Loucy (cell line): ENCODE measurements at regions not wholly inside any gene's neighbourhood (a gene's known extent, or its start where the extent isn't known, plus 50 kb on each side); places are given as distances from the start of the nearest gene placed in this dataset.

Source experiments
- H2AFZ ChIP-seq: fragments of 200-600 bp; sonication (generic); 2 replicates; pipeline ENCODE4 v1.6.0; 2016; ENCODE audit warnings: antibody characterized with exemption, mild to moderate bottlenecking, low read length, moderate library complexity
- H3F3A ChIP-seq: fragments of 200-600 bp; 2 replicates; pipeline ENCODE4 v1.6.0; 2016; ENCODE audit warnings: antibody characterized with exemption, low read depth, mild to moderate bottlenecking
- H3K27me3 ChIP-seq: fragments of 200-600 bp; sonication (generic); 2 replicates; pipeline ENCODE4 v1.6.1; 2014; ENCODE audit warnings: low read length, mild to moderate bottlenecking; ENCODE audit not compliant: insufficient read depth, poor library complexity, severe bottlenecking
- H3K36me3 ChIP-seq: fragments of 200-600 bp; sonication (generic); 2 replicates; pipeline ENCODE4 v1.6.1; 2016; ENCODE audit warnings: low read length; ENCODE audit not compliant: insufficient read depth
- H3K4me1 ChIP-seq: fragments of 200-600 bp; sonication (generic); 2 replicates; pipeline ENCODE4 v1.5.1; 2014; ENCODE audit warnings: low read length, mild to moderate bottlenecking; ENCODE audit not compliant: insufficient read depth, poor library complexity, severe bottlenecking
- H3K4me2 ChIP-seq: fragments of 200-600 bp; sonication (generic); 2 replicates; pipeline ENCODE4 v1.6.0; 2014; ENCODE audit warnings: antibody characterized with exemption, low read length, low read depth, mild to moderate bottlenecking; ENCODE audit not compliant: poor library complexity, severe bottlenecking
- H3K4me3 ChIP-seq: fragments of 200-600 bp; sonication (generic); 2 replicates; pipeline ENCODE4 v1.5.1; 2014; ENCODE audit warnings: low read length, mild to moderate bottlenecking, mixed read lengths; ENCODE audit not compliant: poor library complexity, severe bottlenecking
- H3K79me2 ChIP-seq: fragments of 200-600 bp; sonication (generic); 2 replicates; pipeline ENCODE4 v1.6.1; 2014; ENCODE audit warnings: low read length; ENCODE audit not compliant: insufficient read depth
- H3K9ac ChIP-seq: fragments of 200-600 bp; sonication (generic); 2 replicates; pipeline ENCODE4 v1.6.0; 2014; ENCODE audit warnings: mild to moderate bottlenecking, low read depth, low read length, moderate library complexity; ENCODE audit not compliant: poor library complexity, severe bottlenecking
- H3K9me2 ChIP-seq: fragments of 200-600 bp; sonication (generic); replicated peaks from 2 replicates; pipeline ENCODE4 v1.6.1; 2016; ENCODE audit warnings: low read depth, low read length, mixed read lengths
- H3K9me3 ChIP-seq: fragments of 200-600 bp; sonication (generic); 2 replicates; pipeline ENCODE4 v1.6.1; 2014; ENCODE audit warnings: mild to moderate bottlenecking, antibody characterized with exemption, low read length, low read depth; ENCODE audit not compliant: insufficient read depth
- H4K20me1 ChIP-seq: fragments of 200-600 bp; sonication (generic); 2 replicates; pipeline ENCODE4 v1.6.0; 2014; ENCODE audit warnings: antibody characterized with exemption, low read length, mild to moderate bottlenecking; ENCODE audit not compliant: insufficient read depth, poor library complexity, severe bottlenecking
- EZH2phosphoT487 ChIP-seq: fragments of 200-600 bp; IDR thresholded peaks from 2 replicates; pipeline ENCODE4 v1.6.1; 2018; ENCODE audit warnings: antibody characterized with exemption, mild to moderate bottlenecking, moderate library complexity, borderline replicate concordance
- TF ChIP-seq, protein P1 (sequence below): fragments of 200-600 bp; sonication (generic); conservative IDR thresholded peaks from 2 replicates; pipeline ENCODE4 v1.5.1; 2014; ENCODE audit warnings: mild to moderate bottlenecking, antibody characterized with exemption, low read length

DNA sequence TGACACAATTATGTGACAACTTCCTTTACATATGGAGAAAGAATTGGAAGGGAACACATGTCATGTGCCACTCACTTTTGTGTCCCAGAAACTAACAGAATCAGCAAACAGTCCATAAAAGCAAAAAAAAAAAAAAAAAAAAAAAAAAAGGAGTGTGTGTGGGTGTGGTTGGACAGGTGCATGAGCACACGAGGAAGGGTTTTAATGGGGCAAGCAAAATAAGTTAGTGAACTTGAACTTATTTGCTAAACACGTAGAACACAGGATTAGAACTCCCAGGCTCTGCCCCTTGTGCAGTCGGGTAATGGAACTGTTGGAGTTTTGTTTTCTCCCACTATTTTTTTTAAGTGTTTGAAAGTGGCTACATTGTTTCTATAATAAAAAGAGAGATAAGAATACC is 74.8 kb upstream of the PJA2 start:
- Histone ChIP-seq H3F3A (no peaks in the 10 kb centered on the region), H3K4me1 (no peaks in the 10 kb centered on the region), H2AFZ (no peak overlapping the region), H3K9ac (no peak overlapping the region), H3K27me3 (no peaks in the 10 kb centered on the region), H3K4me2 (no peak overlapping the region), H4K20me1 (no peaks in the 10 kb centered on the region), H3K9me3 (no peaks in the 10 kb centered on the region), H3K79me2 (no peaks in the 10 kb centered on the region), H3K36me3 (no peaks in the 10 kb centered on the region), H3K4me3 (no peak overlapping the region), H3K9me2 (no peaks in the 10 kb centered on the region)
- TF ChIP-seq, protein P1, sequence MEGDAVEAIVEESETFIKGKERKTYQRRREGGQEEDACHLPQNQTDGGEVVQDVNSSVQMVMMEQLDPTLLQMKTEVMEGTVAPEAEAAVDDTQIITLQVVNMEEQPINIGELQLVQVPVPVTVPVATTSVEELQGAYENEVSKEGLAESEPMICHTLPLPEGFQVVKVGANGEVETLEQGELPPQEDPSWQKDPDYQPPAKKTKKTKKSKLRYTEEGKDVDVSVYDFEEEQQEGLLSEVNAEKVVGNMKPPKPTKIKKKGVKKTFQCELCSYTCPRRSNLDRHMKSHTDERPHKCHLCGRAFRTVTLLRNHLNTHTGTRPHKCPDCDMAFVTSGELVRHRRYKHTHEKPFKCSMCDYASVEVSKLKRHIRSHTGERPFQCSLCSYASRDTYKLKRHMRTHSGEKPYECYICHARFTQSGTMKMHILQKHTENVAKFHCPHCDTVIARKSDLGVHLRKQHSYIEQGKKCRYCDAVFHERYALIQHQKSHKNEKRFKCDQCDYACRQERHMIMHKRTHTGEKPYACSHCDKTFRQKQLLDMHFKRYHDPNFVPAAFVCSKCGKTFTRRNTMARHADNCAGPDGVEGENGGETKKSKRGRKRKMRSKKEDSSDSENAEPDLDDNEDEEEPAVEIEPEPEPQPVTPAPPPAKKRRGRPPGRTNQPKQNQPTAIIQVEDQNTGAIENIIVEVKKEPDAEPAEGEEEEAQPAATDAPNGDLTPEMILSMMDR, result no peak
- no peak for TF ChIP-seq EZH2phosphoT487

DNA sequence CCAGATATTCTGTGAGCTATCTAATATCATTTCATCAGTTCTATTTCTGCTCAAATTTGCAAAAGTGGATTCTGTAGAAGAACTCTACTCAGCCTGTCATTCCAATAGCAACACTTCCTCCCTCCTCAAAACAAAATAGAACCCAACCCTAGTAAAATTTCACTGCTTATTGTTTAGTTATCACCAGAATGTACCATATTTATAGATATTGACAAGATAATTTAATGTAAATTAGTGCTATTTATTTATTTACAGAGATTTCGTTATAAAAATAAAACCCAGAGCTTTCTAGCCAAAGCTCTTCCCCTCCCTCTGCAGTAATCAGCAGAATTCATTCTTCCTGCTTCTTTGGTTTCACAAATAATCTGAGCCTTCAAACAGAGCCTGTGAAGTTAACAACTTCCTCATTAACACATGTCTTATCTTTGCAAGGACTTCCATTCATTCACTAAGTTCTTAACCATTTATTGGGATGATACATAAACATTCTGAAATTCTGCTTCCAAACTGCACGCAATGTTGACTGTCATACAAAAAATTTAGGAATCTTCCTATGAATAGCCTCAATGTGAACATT is 73.7 kb upstream of the PJA2 start:
- H3K27me3 ChIP-seq, result no peaks in the 10 kb centered on the region
- H3K9me3 ChIP-seq, result no peaks in the 10 kb centered on the region
- no peaks in the 10 kb centered on the region for H3K4me1 ChIP-seq
- no peaks in the 10 kb centered on the region for H3F3A ChIP-seq
- H3K79me2 ChIP-seq, result no peaks in the 10 kb centered on the region
- no peak overlapping the region for H3K4me3 ChIP-seq
- no peak overlapping the region for H2AFZ ChIP-seq
- H3K9ac ChIP-seq, result no peak overlapping the region
- TF ChIP-seq, protein P1, result no peak
- no peak for TF ChIP-seq EZH2phosphoT487
- no peaks in the 10 kb centered on the region for H3K36me3 ChIP-seq
- peak overlapping the region; percentile 24 for H3K4me2 ChIP-seq
- no peaks in the 10 kb centered on the region for H3K9me2 ChIP-seq
- no peaks in the 10 kb centered on the region for H4K20me1 ChIP-seq

DNA sequence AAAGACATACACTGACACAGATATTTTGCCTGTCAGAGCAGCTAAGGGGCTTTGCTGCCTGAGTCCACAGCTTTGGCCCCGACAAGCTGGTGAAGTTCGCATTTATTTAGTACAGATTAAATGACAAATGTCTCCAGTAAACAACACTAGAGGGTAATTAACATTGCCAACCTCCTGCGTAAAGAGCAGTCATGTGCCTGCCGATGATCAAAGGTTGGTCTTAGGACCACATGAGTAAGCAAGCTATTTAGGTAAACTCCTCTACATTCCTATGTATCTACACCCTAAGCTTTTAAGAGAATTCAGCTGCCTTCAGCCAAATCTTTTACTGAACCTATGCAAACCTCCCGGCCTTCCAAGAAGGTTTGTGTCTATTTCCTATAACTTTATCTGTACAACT is 73.0 kb upstream of the PJA2 start:
- Histone ChIP-seq H3K9me3 (no peaks in the 10 kb centered on the region), H3K36me3 (no peaks in the 10 kb centered on the region), H3K79me2 (no peaks in the 10 kb centered on the region), H3K9ac (no peak overlapping the region), H3F3A (no peaks in the 10 kb centered on the region), H3K27me3 (no peaks in the 10 kb centered on the region), H2AFZ (no peak overlapping the region), H3K4me2 (no peak overlapping the region), H3K4me1 (no peaks in the 10 kb centered on the region), H4K20me1 (no peaks in the 10 kb centered on the region), H3K4me3 (no peak overlapping the region), H3K9me2 (no peaks in the 10 kb centered on the region)
- no peak for TF ChIP-seq EZH2phosphoT487
- TF ChIP-seq, protein P1, result no peak
